ENCODE measurements at regions not wholly inside any gene's neighbourhood (a gene's known extent, or its start where the extent isn't known, plus 50 kb on each side); places are given as distances from the start of the nearest gene placed in this dataset.
A peak's percentile ranks its signal among the peaks of the same experiment; 100 is the strongest.

- DNase-seq (ENCODE audit: low spot score) = no peak
Measured at GRCh38 chr18:69109686-69110085, 291.0 kb upstream of the DOK6 start.

DNA sequence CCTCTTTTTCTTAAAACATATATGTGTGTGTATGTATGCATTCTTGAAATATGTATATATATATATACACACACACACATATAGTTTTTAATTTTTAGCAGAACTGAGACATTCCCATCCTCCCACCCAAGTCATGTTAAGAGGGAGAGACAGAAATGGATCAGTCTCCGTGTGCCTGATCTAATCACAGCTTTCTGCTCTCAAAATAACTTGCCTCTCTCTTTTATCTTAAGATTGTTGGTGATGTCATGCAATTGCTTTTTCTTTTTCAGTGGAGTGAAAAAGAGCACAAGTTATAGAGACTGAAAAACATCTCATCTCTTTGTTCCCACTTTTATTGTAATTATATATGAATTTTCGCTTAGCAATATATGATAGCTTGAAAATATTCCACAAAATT is 279.9 kb upstream of the DOK6 start:
- no peak for DNase-seq (ENCODE audit: low spot score)

GRCh38 chr18:69123421-69123820 is 277.3 kb upstream of the DOK6 start:
- no peak for DNase-seq (ENCODE audit: low spot score)

DNA sequence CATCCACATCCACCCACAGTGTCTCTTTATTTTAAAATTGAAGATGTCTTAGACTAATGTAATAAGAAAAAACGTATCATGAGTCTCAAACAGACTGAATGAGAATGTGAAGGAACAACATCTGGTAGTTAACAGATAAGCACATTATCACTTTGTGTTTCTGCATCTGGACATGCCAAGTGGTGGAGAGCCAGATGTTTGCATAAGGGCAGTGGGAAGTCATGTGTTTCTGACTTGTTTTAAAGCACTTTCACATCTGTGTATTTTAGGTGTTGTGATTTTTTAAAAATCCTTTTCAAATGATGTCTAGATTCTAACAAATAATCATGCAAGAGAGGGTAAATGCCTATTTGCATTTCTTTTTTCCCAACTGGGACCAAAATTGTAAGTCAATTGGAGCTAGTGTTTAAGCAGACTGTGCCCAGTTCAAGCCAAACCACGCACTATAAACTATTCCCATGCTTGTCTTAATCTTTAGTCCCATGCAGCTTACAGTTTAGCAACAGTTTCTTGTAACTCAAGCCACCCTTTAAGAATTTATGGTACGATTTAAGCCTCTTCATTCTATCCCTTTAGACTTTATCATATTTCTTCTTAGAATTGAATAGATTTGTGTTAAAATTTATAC is 272.7 kb upstream of the DOK6 start:
- no peak for DNase-seq (ENCODE audit: low spot score)

GRCh38 chr18:69128566-69128965 is 272.1 kb upstream of the DOK6 start:
- no peak for DNase-seq (ENCODE audit: low spot score)

GRCh38 chr18:69128978-69129377 is 271.7 kb upstream of the DOK6 start:
- DNase-seq (ENCODE audit: low spot score) = no peak

- DNase-seq (ENCODE audit: low spot score) = no peak
Measured at GRCh38 chr18:69138088-69138487, 262.6 kb upstream of the DOK6 start.

DNA sequence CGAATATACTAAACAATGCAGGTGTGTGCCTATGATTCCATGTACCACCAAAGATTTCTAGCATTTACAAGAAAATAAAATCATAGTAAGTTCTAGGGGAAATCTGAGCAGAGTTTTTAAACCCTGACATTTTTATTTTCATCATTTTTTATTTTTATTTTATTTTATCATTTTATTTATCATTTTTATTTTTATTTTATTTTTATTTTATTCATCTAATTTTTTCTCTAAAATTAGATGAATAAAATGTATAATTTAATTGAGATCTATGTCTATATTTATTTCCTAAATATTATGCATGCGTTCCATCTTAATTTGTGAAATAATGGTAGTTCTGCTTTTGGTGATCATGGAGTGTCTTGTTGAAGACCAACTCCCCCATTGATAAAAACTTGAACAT is 257.6 kb upstream of the DOK6 start:
- DNase-seq (ENCODE audit: low spot score) = no peak

- no peak for DNase-seq (ENCODE audit: low spot score)
Measured at GRCh38 chr18:69152436-69152835, 248.3 kb upstream of the DOK6 start.

GRCh38 chr18:69157906-69158305 is 242.8 kb upstream of the DOK6 start:
- DNase-seq (ENCODE audit: low spot score) = no peak

DNA sequence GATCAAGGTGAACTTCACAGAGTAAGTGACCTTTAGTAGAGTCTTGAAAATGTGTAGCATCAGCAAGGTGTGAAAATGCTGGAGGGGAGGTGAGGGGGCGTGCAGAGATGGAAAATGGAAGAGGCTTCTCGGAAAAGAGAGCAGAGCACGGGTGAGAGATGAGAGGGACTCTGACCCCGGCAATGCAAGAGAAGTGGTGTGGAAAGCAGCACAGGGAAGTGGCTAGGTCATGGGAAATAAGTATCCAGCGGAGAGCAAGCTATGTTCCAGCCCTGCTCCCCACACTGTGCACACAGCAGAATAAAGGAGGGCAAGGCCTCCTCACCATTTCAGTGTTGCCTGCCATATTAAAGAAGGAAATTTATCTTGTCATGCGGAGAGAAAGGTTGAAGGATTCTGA is 241.7 kb upstream of the DOK6 start:
- DNase-seq (ENCODE audit: low spot score) = no peak

- peak; percentile 68 for DNase-seq (ENCODE audit: low spot score)
Measured at GRCh38 chr18:69161383-69162028, 239.2 kb upstream of the DOK6 start.

DNA sequence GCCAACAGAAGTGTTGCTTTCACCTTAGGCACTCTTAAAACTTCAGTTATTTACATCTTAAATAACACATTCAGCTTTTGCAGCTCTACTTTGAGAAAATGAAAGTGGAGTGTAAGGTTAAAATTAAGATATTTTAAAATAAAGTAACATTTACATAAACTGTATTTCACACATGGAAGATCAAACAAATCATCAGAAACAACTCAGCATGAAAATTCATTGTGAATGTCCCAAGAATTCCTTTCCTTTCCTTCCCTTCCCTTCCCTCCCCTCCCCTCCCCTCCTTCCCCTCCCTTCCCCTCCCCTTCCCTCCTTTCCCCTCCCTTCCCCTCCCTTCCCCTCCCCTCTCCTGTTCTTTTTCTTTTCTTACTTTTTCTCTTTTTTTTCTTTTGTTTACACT is 238.0 kb upstream of the DOK6 start:
- no peak for DNase-seq (ENCODE audit: low spot score)

DNA sequence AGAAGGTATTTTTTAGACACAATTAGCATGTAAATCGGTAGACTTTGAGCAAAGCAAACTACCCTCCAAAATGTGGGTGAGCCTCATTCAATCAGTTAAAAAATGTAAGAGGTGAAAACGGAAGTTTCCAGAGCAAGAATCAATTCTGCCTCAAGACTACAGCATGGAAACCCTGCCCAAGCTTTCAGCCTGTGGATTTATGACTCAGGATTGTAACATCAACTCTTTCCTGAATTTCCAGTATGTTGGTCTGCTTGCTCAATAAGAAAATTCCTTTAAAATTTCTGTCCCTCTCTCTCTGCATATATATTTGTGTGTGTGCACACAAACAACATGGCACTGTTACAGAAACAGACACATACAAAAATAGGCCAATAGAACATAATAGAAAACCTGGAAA is 228.6 kb upstream of the DOK6 start:
- DNase-seq (ENCODE audit: low spot score) = no peak

- DNase-seq (ENCODE audit: low spot score) = no peak
Measured at GRCh38 chr18:69175681-69176080, 225.0 kb upstream of the DOK6 start.

DNA sequence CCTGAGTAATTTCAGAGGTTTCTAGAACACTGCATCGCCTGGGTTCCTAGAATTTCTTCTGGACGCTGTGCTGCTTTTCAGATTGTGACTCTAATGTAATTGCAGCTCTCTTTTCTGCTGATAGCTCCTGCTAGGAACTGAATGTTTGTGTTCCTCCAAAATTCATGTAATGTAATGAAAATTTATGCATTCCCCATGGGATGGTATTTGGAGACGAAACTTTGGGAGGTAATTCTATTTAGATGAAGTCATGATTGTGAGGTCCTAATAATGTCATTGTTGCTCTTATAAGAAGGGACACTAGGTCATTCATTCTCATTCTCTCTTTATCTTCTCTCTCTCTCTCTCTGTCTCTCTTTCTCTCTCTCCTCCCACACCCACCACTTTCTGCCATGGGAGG is 223.9 kb upstream of the DOK6 start:
- DNase-seq (ENCODE audit: low spot score) = no peak

GRCh38 chr18:69177702-69178101 is 223.0 kb upstream of the DOK6 start:
- no peak for DNase-seq (ENCODE audit: low spot score)

- no peak for DNase-seq (ENCODE audit: low spot score)
Measured at GRCh38 chr18:69186162-69186561, 214.5 kb upstream of the DOK6 start.

- DNase-seq (ENCODE audit: low spot score) = no peak
Measured at GRCh38 chr18:69196336-69196735, 204.4 kb upstream of the DOK6 start.

- no peak for DNase-seq (ENCODE audit: low spot score)
Measured at GRCh38 chr18:69205925-69206324, 194.8 kb upstream of the DOK6 start.

DNA sequence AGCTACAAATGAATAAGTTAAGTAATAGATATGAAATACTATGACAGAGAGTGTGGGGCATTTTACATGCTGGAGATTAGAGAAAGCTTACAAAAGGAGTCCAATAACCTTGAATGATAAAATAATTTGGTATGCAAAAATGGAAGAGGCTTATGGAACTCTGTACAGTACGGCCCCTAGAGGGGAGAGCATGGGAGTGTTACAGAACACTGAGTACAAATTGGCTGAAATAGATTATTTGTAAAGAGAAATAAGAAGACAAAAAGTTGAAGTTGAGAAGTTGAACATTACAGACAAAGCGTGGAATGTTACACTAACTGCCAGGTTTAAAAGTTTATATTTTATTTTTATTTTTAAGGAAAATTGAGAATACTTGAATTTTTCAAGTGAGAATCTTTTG is 192.1 kb upstream of the DOK6 start:
- no peak for DNase-seq (ENCODE audit: low spot score)

DNA sequence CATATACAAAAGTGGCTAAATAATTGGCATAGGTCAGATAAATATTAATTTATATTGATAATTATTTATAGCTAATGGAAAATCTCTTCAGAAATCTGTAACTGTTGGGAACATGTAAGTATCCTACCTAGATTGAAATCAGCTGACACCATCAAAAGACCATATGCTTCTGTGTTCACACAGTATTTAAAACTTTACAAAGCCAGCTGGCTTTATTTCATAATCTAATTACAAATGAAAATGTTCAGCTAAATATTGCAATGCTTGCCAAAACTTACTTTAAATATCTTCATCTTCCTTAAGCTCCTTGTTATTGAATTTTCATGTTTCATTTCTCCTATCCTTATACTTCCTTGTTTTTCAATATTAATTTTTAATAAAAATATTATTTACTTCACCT is 190.9 kb upstream of the DOK6 start:
- DNase-seq (ENCODE audit: low spot score) = no peak

GRCh38 chr18:69213842-69214241 is 186.8 kb upstream of the DOK6 start:
- DNase-seq (ENCODE audit: low spot score) = no peak

GRCh38 chr18:69215161-69215560 is 185.5 kb upstream of the DOK6 start:
- DNase-seq (ENCODE audit: low spot score) = no peak
